ENCODE measurements at regions not wholly inside any gene's neighbourhood (a gene's known extent, or its start where the extent isn't known, plus 50 kb on each side); places are given as distances from the start of the nearest gene placed in this dataset.

GRCh38 chr20:39865446-39865845 is 823.6 kb downstream of the MAFB start:
- TF ChIP-seq CTCF (IDR thresholded peaks at IDR 0.05; ENCODE audit: insufficient read depth, low read depth, low read length, missing control alignments): no peak
- no peak for DNase-seq (ENCODE audit: low read depth)
- H3K4me3 ChIP-seq (ENCODE audit: low read length): no peak overlapping the region

DNA sequence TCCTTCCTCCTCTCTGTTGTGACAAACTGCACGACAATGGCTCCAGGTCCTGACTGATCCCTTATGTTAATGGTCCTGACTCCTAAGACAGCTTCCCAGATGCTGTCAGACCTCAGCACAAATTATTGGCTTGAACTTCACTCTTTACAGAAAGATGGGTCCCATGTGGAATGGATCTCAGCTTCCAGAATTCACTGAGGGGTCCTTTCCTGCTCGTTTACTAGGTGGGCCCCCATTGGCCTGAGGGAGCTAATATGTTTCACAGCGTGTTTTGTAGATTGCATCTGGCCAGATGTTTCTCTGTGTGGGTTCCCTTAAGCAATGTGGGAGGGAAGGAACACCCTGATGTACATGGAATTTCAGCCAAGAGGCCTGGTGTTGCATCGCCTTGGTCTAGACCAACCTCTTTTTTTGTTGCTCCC is 826.6 kb downstream of the MAFB start:
- DNase-seq (ENCODE audit: low read depth): no peak
- no peak for TF ChIP-seq CTCF (IDR thresholded peaks at IDR 0.05; ENCODE audit: insufficient read depth, low read depth, low read length, missing control alignments)
- H3K4me3 ChIP-seq (ENCODE audit: low read length): no peak overlapping the region

GRCh38 chr20:39861381-39861780 is 827.7 kb downstream of the MAFB start:
- no peak for TF ChIP-seq CTCF (IDR thresholded peaks at IDR 0.05; ENCODE audit: insufficient read depth, low read depth, low read length, missing control alignments)
- H3K4me3 ChIP-seq (ENCODE audit: low read length): no peak overlapping the region
- peak; percentile 71 for DNase-seq (ENCODE audit: low read depth)

GRCh38 chr20:39857835-39858234 is 831.2 kb downstream of the MAFB start:
- TF ChIP-seq CTCF (IDR thresholded peaks at IDR 0.05; ENCODE audit: insufficient read depth, low read depth, low read length, missing control alignments): no peak
- no peak for DNase-seq (ENCODE audit: low read depth)
- H3K4me3 ChIP-seq (ENCODE audit: low read length): no peak overlapping the region

DNA sequence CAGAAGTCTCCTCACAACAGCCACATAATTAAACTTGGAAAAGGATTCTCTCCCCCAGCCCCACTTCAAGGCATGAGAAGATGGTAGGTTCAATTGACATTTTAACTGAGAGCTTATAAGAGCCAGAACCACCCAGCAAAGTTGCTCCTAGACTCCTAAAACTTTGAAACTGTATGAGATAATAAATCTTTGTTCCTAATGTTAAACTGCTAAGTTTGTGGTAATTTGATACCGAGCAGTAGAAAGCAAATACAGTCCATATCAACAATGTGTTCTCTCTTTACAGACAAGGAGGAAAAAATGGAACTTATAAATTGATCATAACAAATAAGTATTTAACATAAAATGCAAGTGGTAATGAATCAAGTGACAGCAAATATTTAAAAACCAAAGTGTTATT is 831.8 kb downstream of the MAFB start:
- no peak overlapping the region for H3K4me3 ChIP-seq (ENCODE audit: low read length)
- TF ChIP-seq CTCF (IDR thresholded peaks at IDR 0.05; ENCODE audit: insufficient read depth, low read depth, low read length, missing control alignments): no peak
- no peak for DNase-seq (ENCODE audit: low read depth)

DNA sequence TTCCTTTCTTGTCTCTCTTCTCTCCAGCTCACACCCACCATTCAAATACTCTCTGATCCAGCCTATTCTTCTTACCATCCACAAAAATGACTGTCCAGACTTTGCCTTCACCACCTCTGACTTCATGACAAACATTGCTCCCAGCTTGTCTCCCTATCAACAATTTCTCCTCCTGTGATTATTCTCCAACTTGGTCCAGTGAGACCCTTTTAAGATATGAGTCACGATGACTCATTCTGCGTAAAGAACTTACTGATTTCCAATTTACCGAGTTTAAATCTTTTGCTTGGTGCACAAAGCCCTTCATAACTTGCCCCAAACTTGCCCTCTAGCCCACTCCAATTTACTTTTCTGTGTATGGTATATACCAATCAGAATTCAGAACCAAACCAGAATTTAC is 833.2 kb downstream of the MAFB start:
- no peak for DNase-seq (ENCODE audit: low read depth)
- no peak for TF ChIP-seq CTCF (IDR thresholded peaks at IDR 0.05; ENCODE audit: insufficient read depth, low read depth, low read length, missing control alignments)
- no peak overlapping the region for H3K4me3 ChIP-seq (ENCODE audit: low read length)

- TF ChIP-seq CTCF (IDR thresholded peaks at IDR 0.05; ENCODE audit: insufficient read depth, low read depth, low read length, missing control alignments): no peak
- H3K4me3 ChIP-seq (ENCODE audit: low read length): no peak overlapping the region
- peak; percentile 54 for DNase-seq (ENCODE audit: low read depth)
These were observed 834.0 kb downstream of the MAFB start for GRCh38 chr20:39855056-39855455.

Data from epithelial cell of esophagus (primary cell).